C4-2B (cell line): ENCODE measurements at regions not wholly inside any gene's neighbourhood (a gene's known extent, or its start where the extent isn't known, plus 50 kb on each side); places are given as distances from the start of the nearest gene placed in this dataset.

Experiments used
- ZFX ChIP-seq: fragments of 450-650 bp; IDR thresholded peaks from 2 replicates; pipeline ENCODE4 v1.6.1; 2017
- TF ChIP-seq, protein P1 (sequence below): fragments of 450-650 bp; conservative IDR thresholded peaks from 2 replicates; pipeline ENCODE4 v1.5.1; 2017; ENCODE audit warnings: mild to moderate bottlenecking

DNA sequence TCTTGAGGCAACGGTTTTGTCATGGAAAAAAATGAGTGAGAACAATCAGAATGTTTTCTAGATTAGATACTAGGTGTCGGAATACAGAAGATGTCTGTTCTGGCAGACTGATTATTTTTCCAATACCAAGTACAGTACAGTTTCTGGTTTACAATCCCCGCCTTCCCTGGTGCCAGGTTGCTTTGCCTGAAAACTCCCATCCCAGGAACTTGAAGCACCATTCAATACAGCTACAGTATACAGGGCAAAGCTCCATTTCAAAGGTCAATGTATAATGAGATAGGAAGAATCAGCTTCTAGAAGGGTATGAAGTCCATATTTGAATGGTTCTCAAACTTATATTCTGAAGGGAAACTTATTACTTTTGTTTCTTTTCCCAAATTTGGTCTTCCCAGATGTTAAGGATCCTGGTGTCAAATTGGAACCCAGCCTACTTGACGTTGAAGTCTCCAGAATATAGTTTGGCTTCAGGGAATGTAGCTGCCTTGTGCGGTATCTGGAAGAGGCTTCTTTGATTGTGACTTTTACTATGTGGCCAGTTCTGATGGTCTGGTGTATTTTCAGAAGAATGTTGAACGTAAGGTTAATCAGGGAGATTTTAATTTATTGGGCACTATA is 238.0 kb upstream of the ATP2B1 start:
- TF ChIP-seq, protein P1, sequence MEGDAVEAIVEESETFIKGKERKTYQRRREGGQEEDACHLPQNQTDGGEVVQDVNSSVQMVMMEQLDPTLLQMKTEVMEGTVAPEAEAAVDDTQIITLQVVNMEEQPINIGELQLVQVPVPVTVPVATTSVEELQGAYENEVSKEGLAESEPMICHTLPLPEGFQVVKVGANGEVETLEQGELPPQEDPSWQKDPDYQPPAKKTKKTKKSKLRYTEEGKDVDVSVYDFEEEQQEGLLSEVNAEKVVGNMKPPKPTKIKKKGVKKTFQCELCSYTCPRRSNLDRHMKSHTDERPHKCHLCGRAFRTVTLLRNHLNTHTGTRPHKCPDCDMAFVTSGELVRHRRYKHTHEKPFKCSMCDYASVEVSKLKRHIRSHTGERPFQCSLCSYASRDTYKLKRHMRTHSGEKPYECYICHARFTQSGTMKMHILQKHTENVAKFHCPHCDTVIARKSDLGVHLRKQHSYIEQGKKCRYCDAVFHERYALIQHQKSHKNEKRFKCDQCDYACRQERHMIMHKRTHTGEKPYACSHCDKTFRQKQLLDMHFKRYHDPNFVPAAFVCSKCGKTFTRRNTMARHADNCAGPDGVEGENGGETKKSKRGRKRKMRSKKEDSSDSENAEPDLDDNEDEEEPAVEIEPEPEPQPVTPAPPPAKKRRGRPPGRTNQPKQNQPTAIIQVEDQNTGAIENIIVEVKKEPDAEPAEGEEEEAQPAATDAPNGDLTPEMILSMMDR: no peak
- TF ChIP-seq ZFX: no peak
